ENCODE measurements at regions not wholly inside any gene's neighbourhood (a gene's known extent, or its start where the extent isn't known, plus 50 kb on each side); places are given as distances from the start of the nearest gene placed in this dataset.

DNA sequence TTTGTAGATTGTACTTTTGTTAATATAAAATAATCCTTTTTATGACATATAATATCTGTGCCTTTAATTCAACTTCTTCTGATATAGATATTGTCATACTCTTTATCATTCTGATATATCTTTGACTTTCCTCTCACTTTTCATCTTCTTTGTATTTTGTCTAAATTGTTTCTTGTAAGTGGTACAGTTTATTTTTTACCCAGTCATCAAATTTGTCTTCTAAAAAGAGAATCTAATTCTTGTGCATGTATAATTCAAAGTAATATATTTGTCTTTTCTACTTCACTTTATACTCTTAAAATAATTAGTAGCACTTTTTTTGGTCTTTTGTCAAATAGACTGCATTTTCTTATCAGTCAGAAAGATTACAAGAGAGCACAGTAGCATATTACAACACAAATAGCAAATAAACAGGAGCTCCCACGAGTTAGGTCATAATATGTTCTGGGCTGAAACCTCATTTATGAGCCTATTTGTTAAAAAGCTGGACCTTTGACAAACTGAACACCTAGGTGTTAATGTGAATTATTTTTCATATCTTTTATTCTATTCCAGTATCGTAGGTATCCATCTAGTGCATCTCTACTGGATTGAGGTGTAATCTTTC lies 379.7 kb upstream of the B3GALT2 start:
- 93% methylated on average over 2 of the region's 2 CpGs for WGBS
- H3K27me3 ChIP-seq (ENCODE audit: control insufficient read depth in 2 of 2, insufficient read depth in 1 of 2, low read length in 1 of 2): no peaks in the 10 kb centered on the region
- H3K9me3 ChIP-seq (ENCODE audit: control insufficient read depth in 2 of 2, insufficient read depth in 1 of 2, low read length in 1 of 2): no peaks in the 10 kb centered on the region
- no peaks in the 10 kb centered on the region for H3K4me1 ChIP-seq (ENCODE audit: control insufficient read depth in 2 of 2, insufficient read depth in 2 of 2, low read length in 2 of 2)
- no peak overlapping the region for H3K4me3 ChIP-seq (ENCODE audit: low read length in 2 of 2)
- no peak overlapping the region for H3K27ac ChIP-seq (ENCODE audit: low read depth in 1 of 2, low read length in 1 of 2)
- no peaks in the 10 kb centered on the region for H3K36me3 ChIP-seq (ENCODE audit: control insufficient read depth in 2 of 2, insufficient read depth in 2 of 2, low read length in 1 of 2)
- DNase-seq (ENCODE audit: low read depth in 6 of 9, low spot score in 9 of 9): no peak

DNA sequence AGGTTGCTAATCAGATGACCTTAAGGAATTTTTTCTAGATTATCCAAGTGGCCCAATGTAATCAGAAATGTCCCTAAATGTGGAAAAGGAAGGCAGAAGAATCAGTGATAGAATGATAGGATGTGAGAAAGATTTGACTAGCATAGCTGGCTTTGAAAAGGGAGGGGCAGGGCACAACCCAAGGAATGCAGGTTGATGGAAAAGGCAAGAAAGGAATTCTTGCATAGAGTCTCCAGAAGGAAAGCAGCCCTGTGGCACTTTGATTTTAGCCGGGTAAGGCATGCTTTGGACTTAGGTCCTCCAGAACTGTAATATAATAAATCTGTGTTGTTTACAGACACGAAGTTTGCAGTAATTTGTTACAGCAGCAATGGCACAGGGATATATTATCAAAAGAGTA lies 375.7 kb upstream of the B3GALT2 start:
- WGBS: 71% methylated on average over 2 of the region's 2 CpGs
- no peak overlapping the region for H3K27ac ChIP-seq (ENCODE audit: low read depth in 1 of 2, low read length in 1 of 2)

DNA sequence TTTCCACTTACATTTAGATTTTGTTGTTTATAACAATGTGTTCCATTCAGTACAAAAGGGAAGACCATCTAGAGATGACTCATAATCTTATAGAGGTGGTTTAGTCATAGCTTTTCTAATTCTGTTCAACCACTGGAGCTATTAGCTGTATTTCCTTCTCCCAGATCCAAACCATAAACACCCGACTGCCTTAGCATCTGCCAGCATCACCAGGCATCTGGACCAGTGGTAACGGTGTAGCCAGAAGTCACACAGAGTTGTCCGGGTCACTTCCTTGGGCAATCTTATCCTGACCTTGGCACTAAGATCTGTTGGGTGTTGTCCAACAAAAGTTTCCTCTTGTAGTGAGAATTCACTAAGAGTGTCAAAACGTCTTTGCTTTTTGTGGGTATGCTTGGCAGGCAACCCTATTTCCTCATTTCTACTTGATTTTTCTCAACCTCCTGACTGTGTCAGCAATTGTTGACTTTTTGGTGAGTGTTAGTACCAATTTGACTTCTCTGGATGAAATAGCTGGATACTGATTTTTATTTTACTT lies 372.1 kb upstream of the B3GALT2 start:
- Histone ChIP-seq H3K27ac (ENCODE audit: low read depth in 1 of 2, low read length in 1 of 2) (no peak overlapping the region), H3K9me3 (ENCODE audit: control insufficient read depth in 2 of 2, insufficient read depth in 1 of 2, low read length in 1 of 2) (no peaks in the 10 kb centered on the region), H3K4me1 (ENCODE audit: control insufficient read depth in 2 of 2, insufficient read depth in 2 of 2, low read length in 2 of 2) (no peaks in the 10 kb centered on the region), H3K27me3 (ENCODE audit: control insufficient read depth in 2 of 2, insufficient read depth in 1 of 2, low read length in 1 of 2) (no peaks in the 10 kb centered on the region), H3K4me3 (ENCODE audit: low read length in 2 of 2) (no peak overlapping the region), H3K36me3 (ENCODE audit: control insufficient read depth in 2 of 2, insufficient read depth in 2 of 2, low read length in 1 of 2) (no peaks in the 10 kb centered on the region)
- no peak for DNase-seq (ENCODE audit: low read depth in 6 of 9, low spot score in 9 of 9)
- 19% methylated on average over 4 of the region's 4 CpGs for WGBS

More for the DNA sequence above, 375.7 kb upstream of the B3GALT2 start:
- no peak for DNase-seq (ENCODE audit: low read depth in 6 of 9, low spot score in 9 of 9)
- Histone ChIP-seq H3K4me3 (ENCODE audit: low read length in 2 of 2) (no peak overlapping the region), H3K27me3 (ENCODE audit: control insufficient read depth in 2 of 2, insufficient read depth in 1 of 2, low read length in 1 of 2) (no peaks in the 10 kb centered on the region), H3K36me3 (ENCODE audit: control insufficient read depth in 2 of 2, insufficient read depth in 2 of 2, low read length in 1 of 2) (no peaks in the 10 kb centered on the region), H3K9me3 (ENCODE audit: control insufficient read depth in 2 of 2, insufficient read depth in 1 of 2, low read length in 1 of 2) (no peaks in the 10 kb centered on the region), H3K4me1 (ENCODE audit: control insufficient read depth in 2 of 2, insufficient read depth in 2 of 2, low read length in 2 of 2) (no peaks in the 10 kb centered on the region)

DNA sequence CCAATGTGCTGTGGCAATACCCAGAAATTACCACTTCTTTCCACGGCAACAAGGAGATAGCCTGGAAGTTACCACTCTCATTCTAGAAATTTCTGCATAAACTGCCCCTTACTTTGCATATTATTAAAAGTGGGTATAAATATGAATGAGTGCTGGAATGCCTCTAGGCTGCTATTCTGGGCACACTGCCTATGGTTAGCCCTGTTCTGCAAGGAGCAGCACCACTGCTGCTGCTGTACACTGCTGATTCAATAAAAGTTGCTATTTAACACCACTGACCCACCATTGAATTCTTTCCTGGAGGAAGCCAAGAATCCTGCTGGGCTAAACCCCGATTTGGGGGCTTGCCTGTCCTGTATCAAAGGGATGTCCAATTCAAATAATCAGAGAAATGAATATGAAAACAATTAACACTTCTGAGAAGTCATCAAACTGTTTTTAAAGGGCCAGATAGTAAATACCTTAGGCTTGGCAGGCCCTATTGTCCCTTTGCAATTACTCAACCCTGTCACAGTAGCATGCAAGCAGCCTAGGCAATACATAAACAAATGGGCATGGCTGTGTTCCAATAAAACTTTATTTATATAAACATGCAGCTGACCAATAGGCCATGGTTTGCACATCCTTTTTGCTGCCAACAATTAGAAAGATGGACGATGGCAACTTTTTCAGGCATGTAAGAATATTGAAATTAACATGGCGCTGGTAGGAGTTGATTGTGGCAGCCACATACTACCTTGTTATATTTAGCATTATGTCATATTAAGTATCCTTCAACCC lies 369.4 kb upstream of the B3GALT2 start:
- Histone ChIP-seq H3K4me1 (ENCODE audit: control insufficient read depth in 2 of 2, insufficient read depth in 2 of 2, low read length in 2 of 2) (no peaks in the 10 kb centered on the region), H3K9me3 (ENCODE audit: control insufficient read depth in 2 of 2, insufficient read depth in 1 of 2, low read length in 1 of 2) (no peaks in the 10 kb centered on the region), H3K36me3 (ENCODE audit: control insufficient read depth in 2 of 2, insufficient read depth in 2 of 2, low read length in 1 of 2) (no peaks in the 10 kb centered on the region), H3K27ac (ENCODE audit: low read depth in 1 of 2, low read length in 1 of 2) (no peak overlapping the region), H3K4me3 (ENCODE audit: low read length in 2 of 2) (no peak overlapping the region), H3K27me3 (ENCODE audit: control insufficient read depth in 2 of 2, insufficient read depth in 1 of 2, low read length in 1 of 2) (no peaks in the 10 kb centered on the region)
- 96% methylated on average over 4 of the region's 4 CpGs for WGBS
- DNase-seq (ENCODE audit: low read depth in 6 of 9, low spot score in 9 of 9): no peak

DNA sequence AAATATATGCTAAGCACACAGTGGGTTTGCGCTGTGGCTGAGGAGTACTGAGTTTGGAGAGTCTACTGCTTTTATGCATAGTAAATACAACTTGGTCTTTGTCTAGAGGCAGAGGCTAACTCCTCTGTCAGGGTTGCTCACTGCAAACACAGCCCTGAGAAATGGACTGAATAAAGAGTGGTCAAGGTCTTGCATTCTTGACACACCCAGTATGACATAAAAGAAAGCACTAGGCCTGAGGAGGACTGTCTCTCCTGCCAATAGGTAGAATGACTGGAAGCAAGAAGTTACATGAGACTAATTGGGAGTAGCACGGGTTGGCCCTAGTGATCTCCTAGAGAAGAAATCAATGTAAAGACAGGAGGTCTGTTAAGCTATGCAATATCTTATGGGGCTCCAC lies 367.2 kb upstream of the B3GALT2 start:
- Histone ChIP-seq H3K27ac (ENCODE audit: low read depth in 1 of 2, low read length in 1 of 2) (no peak overlapping the region), H3K9me3 (ENCODE audit: control insufficient read depth in 2 of 2, insufficient read depth in 1 of 2, low read length in 1 of 2) (no peaks in the 10 kb centered on the region), H3K4me1 (ENCODE audit: control insufficient read depth in 2 of 2, insufficient read depth in 2 of 2, low read length in 2 of 2) (no peaks in the 10 kb centered on the region), H3K4me3 (ENCODE audit: low read length in 2 of 2) (no peak overlapping the region), H3K27me3 (ENCODE audit: control insufficient read depth in 2 of 2, insufficient read depth in 1 of 2, low read length in 1 of 2) (no peaks in the 10 kb centered on the region), H3K36me3 (ENCODE audit: control insufficient read depth in 2 of 2, insufficient read depth in 2 of 2, low read length in 1 of 2) (no peaks in the 10 kb centered on the region)
- 95% methylated on average over 2 of the region's 2 CpGs for WGBS
- DNase-seq (ENCODE audit: low read depth in 6 of 9, low spot score in 9 of 9): no peak

DNA sequence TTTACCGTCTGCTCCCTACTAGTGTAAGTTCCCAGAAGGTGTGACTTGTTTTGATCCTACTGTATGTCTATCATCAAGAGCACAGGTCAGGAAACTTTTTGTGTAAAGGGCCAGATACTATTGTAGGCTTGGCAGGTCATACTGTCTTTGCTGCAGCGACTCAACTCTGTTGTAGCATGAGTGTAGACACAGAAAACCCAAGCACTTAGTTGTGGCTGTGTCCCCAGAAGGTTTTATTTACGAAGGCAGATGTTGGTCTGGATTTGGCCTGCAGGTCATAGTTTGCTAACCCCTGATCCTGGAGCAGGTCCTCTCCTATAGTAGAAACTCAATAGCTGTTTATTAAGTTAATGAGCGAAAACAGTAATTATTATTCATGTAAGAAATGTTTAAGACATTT lies 365.9 kb upstream of the B3GALT2 start:
- no peaks in the 10 kb centered on the region for H3K9me3 ChIP-seq (ENCODE audit: control insufficient read depth in 2 of 2, insufficient read depth in 1 of 2, low read length in 1 of 2)
- no peaks in the 10 kb centered on the region for H3K36me3 ChIP-seq (ENCODE audit: control insufficient read depth in 2 of 2, insufficient read depth in 2 of 2, low read length in 1 of 2)
- no peak overlapping the region for H3K4me3 ChIP-seq (ENCODE audit: low read length in 2 of 2)
- no peak for DNase-seq (ENCODE audit: low read depth in 6 of 9, low spot score in 9 of 9)
- H3K27me3 ChIP-seq (ENCODE audit: control insufficient read depth in 2 of 2, insufficient read depth in 1 of 2, low read length in 1 of 2): no peaks in the 10 kb centered on the region
- no peaks in the 10 kb centered on the region for H3K4me1 ChIP-seq (ENCODE audit: control insufficient read depth in 2 of 2, insufficient read depth in 2 of 2, low read length in 2 of 2)
- 97% methylated on average over 4 of the region's 4 CpGs for WGBS
- no peak overlapping the region for H3K27ac ChIP-seq (ENCODE audit: low read depth in 1 of 2, low read length in 1 of 2)

DNA sequence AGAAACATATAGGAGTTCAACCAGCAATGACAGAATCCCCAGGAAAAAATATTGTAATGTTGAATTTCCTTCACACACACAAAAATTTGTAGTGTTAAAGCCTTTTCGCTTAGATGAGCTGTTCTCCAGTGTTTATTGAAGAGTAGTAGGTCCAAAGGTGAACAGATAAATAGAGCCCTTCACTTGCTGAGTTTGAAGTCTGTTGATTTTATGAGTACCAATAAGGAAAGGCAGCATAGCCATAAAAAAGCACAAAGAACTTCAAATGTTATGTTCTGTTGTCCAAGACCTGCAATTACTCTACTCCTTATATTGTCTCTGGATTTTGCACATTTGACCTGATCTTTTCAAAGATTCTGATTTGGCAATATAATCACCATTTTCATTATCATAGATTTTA lies 362.7 kb upstream of the B3GALT2 start:
- no peak overlapping the region for H3K4me3 ChIP-seq (ENCODE audit: low read length in 2 of 2)

DNA sequence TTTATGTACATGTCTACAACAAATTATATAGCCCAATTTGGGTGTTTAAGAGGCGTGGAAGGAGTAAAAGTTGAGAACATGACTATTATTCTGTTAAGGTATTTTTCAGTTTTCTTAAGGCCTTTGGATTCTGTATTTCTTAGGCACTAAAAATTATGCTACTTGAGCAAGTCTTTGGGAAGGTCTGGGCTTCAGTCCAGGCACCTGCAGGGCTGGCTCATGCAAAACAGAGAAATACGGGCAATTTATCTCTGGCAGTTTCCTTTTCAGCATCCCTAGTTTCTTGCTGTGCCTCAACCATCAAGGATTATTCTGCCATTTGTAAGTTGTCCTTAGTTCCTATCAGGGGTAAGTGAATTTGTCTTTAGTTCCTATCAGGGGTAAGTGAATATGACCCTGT lies 358.8 kb upstream of the B3GALT2 start:
- H3K36me3 ChIP-seq (ENCODE audit: control insufficient read depth in 2 of 2, insufficient read depth in 2 of 2, low read length in 1 of 2): no peaks in the 10 kb centered on the region
- DNase-seq (ENCODE audit: low read depth in 6 of 9, low spot score in 9 of 9): no peak
- H3K9me3 ChIP-seq (ENCODE audit: control insufficient read depth in 2 of 2, insufficient read depth in 1 of 2, low read length in 1 of 2): no peaks in the 10 kb centered on the region
- no peak overlapping the region for H3K27ac ChIP-seq (ENCODE audit: low read depth in 1 of 2, low read length in 1 of 2)
- no peaks in the 10 kb centered on the region for H3K27me3 ChIP-seq (ENCODE audit: control insufficient read depth in 2 of 2, insufficient read depth in 1 of 2, low read length in 1 of 2)
- H3K4me3 ChIP-seq (ENCODE audit: low read length in 2 of 2): no peak overlapping the region
- no peaks in the 10 kb centered on the region for H3K4me1 ChIP-seq (ENCODE audit: control insufficient read depth in 2 of 2, insufficient read depth in 2 of 2, low read length in 2 of 2)
- 95% methylated on average over 2 of the region's 2 CpGs for WGBS

More for the DNA sequence above, 362.7 kb upstream of the B3GALT2 start:
- Histone ChIP-seq H3K27ac (ENCODE audit: low read depth in 1 of 2, low read length in 1 of 2) (no peak overlapping the region), H3K27me3 (ENCODE audit: control insufficient read depth in 2 of 2, insufficient read depth in 1 of 2, low read length in 1 of 2) (no peaks in the 10 kb centered on the region), H3K4me1 (ENCODE audit: control insufficient read depth in 2 of 2, insufficient read depth in 2 of 2, low read length in 2 of 2) (no peaks in the 10 kb centered on the region), H3K9me3 (ENCODE audit: control insufficient read depth in 2 of 2, insufficient read depth in 1 of 2, low read length in 1 of 2) (no peaks in the 10 kb centered on the region), H3K36me3 (ENCODE audit: control insufficient read depth in 2 of 2, insufficient read depth in 2 of 2, low read length in 1 of 2) (no peaks in the 10 kb centered on the region)
- DNase-seq (ENCODE audit: low read depth in 6 of 9, low spot score in 9 of 9): no peak
- 97% methylated on average over 1 of the region's 1 CpG for WGBS

DNA sequence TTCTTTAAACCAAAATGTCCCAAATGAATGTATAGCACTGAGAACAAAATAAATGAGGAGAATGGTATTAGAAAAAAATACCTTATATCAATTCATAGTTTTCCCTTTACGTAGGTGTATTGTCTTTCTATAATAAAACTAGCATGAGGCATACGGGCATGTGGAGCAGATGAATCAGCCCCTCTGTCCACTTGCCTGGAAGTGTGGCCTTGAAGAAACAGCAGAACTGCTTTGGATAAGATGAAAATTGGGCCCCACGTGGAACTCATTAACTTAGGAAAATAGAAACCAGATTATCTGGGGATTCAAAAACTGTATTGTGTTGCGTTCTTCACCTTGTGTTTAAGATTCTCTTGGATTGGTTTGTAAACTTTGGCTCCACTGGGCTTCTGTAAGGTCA lies 356.8 kb upstream of the B3GALT2 start:
- WGBS: 96% methylated on average over 4 of the region's 4 CpGs
- Histone ChIP-seq H3K4me3 (ENCODE audit: low read length in 2 of 2) (no peak overlapping the region), H3K36me3 (ENCODE audit: control insufficient read depth in 2 of 2, insufficient read depth in 2 of 2, low read length in 1 of 2) (no peaks in the 10 kb centered on the region), H3K27me3 (ENCODE audit: control insufficient read depth in 2 of 2, insufficient read depth in 1 of 2, low read length in 1 of 2) (no peaks in the 10 kb centered on the region), H3K4me1 (ENCODE audit: control insufficient read depth in 2 of 2, insufficient read depth in 2 of 2, low read length in 2 of 2) (no peaks in the 10 kb centered on the region), H3K27ac (ENCODE audit: low read depth in 1 of 2, low read length in 1 of 2) (no peak overlapping the region), H3K9me3 (ENCODE audit: control insufficient read depth in 2 of 2, insufficient read depth in 1 of 2, low read length in 1 of 2) (no peaks in the 10 kb centered on the region)
- no peak for DNase-seq (ENCODE audit: low read depth in 6 of 9, low spot score in 9 of 9)
